Activated naive CD4-positive, alpha-beta T cell treated with anti-CD3 and anti-CD28 coated beads, Interleukin-2, amount 10 ng/mL, durations not matched to agents 7 days and 5 days (primary cell): ENCODE measurements at regions not wholly inside any gene's neighbourhood (a gene's known extent, or its start where the extent isn't known, plus 50 kb on each side); places are given as distances from the start of the nearest gene placed in this dataset.

Experiments used
- CTCF ChIA-PET: fragments of 350-600 bp; sonication (Branson Sonifier 250); formaldehyde crosslinking; loops from one replicate; lab custom pipeline; 2021; ENCODE audit warnings: antibody characterized with exemption; lab: Charles Lee
- DNase-seq: peaks from one replicate; pipeline ENCODE4 v3.0.0-alpha.2; 2020
- H3K27ac Mint-ChIP-seq: one replicate; pipeline ENCODE4 v1.8.0; 2021; ENCODE audit warnings: mild to moderate bottlenecking, moderate library complexity, mixed read lengths
- H3K27me3 Mint-ChIP-seq: one replicate; pipeline ENCODE4 v1.8.0; 2021; ENCODE audit warnings: mild to moderate bottlenecking, mixed read lengths
- H3K36me3 Mint-ChIP-seq: one replicate; pipeline ENCODE4 v1.8.0; 2021; ENCODE audit warnings: mixed read lengths
- H3K4me1 Mint-ChIP-seq: one replicate; pipeline ENCODE4 v1.8.0; 2021; ENCODE audit warnings: mixed read lengths
- H3K4me3 Mint-ChIP-seq: one replicate; pipeline ENCODE4 v1.8.0; 2021; ENCODE audit warnings: mild to moderate bottlenecking, moderate library complexity, mixed read lengths
- H3K9me3 Mint-ChIP-seq: one replicate; pipeline ENCODE4 v1.8.0; 2021; ENCODE audit warnings: mixed read lengths

- Mint-ChIP-seq H3K27ac (no peak overlapping the region), H3K36me3 (no peaks in the 10 kb centered on the region), H3K27me3 (no peaks in the 10 kb centered on the region), H3K9me3 (no peaks in the 10 kb centered on the region), H3K4me3 (no peak overlapping the region), H3K4me1 (no peaks in the 10 kb centered on the region)
- no peak for DNase-seq
- CTCF ChIA-PET: no interaction called here
Measured at GRCh38 chr17:13355054-13355453, 246.7 kb downstream of the HS3ST3A1 start.

GRCh38 chr17:13353590-13353989, 248.1 kb downstream of the HS3ST3A1 start:
- no peak overlapping the region for H3K27ac Mint-ChIP-seq
- no peaks in the 10 kb centered on the region for H3K36me3 Mint-ChIP-seq
- DNase-seq: no peak
- CTCF ChIA-PET: interaction anchor here (1.1 kb wide), 1 partner anchor 15 kb away, joined by 3 read pairs; no protein-coding TSS in a partner anchor
- H3K4me1 Mint-ChIP-seq: no peaks in the 10 kb centered on the region
- H3K9me3 Mint-ChIP-seq: no peaks in the 10 kb centered on the region
- H3K27me3 Mint-ChIP-seq: no peaks in the 10 kb centered on the region
- no peak overlapping the region for H3K4me3 Mint-ChIP-seq

- no peaks in the 10 kb centered on the region for H3K4me1 Mint-ChIP-seq
- H3K27ac Mint-ChIP-seq: no peak overlapping the region
- H3K36me3 Mint-ChIP-seq: no peaks in the 10 kb centered on the region
- CTCF ChIA-PET: interaction anchor here (1.1 kb wide), 1 partner anchor 16 kb away, joined by 3 read pairs; no protein-coding TSS in a partner anchor
- DNase-seq: no peak
- no peaks in the 10 kb centered on the region for H3K9me3 Mint-ChIP-seq
- no peaks in the 10 kb centered on the region for H3K27me3 Mint-ChIP-seq
- no peak overlapping the region for H3K4me3 Mint-ChIP-seq
Measured at GRCh38 chr17:13352747-13353415, 248.8 kb downstream of the HS3ST3A1 start.

GRCh38 chr17:13351046-13351445, 250.7 kb downstream of the HS3ST3A1 start:
- no peaks in the 10 kb centered on the region for H3K36me3 Mint-ChIP-seq
- H3K27ac Mint-ChIP-seq: no peak overlapping the region
- DNase-seq: no peak
- no peaks in the 10 kb centered on the region for H3K9me3 Mint-ChIP-seq
- CTCF ChIA-PET: no interaction called here
- H3K4me1 Mint-ChIP-seq: no peaks in the 10 kb centered on the region
- H3K27me3 Mint-ChIP-seq: no peaks in the 10 kb centered on the region
- H3K4me3 Mint-ChIP-seq: no peak overlapping the region

DNA sequence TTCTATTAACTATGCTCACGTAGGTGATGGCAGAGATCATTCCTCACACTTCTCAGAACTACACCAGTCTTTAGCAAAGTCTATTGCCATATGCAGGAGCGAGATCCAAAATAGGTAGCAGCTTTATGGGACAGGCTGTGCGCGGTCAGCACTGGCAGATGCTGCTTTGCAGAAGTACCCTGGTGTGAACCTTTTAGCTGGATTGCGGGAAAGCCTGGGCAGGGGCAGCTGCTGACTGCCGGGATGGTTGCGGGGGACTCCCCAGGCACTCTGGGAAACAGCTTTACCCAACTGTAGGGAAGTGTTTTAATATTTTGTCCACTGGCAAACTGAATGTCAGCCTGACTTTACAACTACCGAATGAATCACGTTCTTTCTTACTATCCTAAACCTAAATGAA, 251.3 kb downstream of the HS3ST3A1 start:
- H3K36me3 Mint-ChIP-seq: no peaks in the 10 kb centered on the region
- CTCF ChIA-PET: no interaction called here
- H3K4me3 Mint-ChIP-seq: no peak overlapping the region
- H3K27me3 Mint-ChIP-seq: no peaks in the 10 kb centered on the region
- no peak for DNase-seq
- no peaks in the 10 kb centered on the region for H3K4me1 Mint-ChIP-seq
- no peaks in the 10 kb centered on the region for H3K9me3 Mint-ChIP-seq
- H3K27ac Mint-ChIP-seq: no peak overlapping the region

DNA sequence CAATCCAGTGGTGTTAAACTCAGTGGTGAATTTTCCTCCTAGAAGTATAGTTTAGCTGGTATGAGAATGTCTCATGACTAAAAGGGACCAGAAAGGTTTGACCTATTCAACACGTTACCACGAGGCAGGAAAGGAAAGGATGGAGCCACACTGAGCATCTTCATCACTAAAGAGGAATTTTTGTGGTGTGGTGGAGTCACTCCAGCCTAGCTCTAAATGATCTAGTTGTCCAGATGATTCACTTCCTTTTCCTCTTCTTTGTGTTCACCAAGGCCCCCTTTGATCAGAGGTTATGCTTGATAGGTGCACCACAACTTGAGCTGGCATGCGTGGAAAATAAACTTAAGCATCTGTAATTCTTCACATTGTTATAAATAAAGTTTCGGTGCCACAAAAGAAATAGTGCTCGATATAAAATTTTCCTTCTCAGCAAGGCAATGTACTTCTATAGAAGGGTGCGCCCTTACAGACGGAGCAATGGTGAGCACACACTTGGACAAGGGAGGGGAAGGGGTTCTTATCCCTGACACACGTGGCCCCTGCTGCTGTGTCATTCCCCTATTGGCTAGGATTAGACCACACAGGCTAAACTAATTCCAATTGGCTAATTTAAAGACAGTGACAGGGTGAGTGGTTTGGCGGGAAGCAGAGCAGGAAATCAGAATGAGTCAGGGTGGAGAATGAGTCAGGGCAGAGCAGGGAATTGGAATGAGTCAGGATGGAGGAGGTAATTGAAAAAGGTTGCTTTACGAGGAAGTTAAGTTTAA, 254.6 kb downstream of the HS3ST3A1 start:
- Mint-ChIP-seq H3K36me3 (no peaks in the 10 kb centered on the region), H3K27me3 (no peaks in the 10 kb centered on the region), H3K27ac (no peak overlapping the region), H3K4me1 (no peaks in the 10 kb centered on the region), H3K9me3 (no peaks in the 10 kb centered on the region), H3K4me3 (no peak overlapping the region)
- CTCF ChIA-PET: no interaction called here
- no peak for DNase-seq

DNA sequence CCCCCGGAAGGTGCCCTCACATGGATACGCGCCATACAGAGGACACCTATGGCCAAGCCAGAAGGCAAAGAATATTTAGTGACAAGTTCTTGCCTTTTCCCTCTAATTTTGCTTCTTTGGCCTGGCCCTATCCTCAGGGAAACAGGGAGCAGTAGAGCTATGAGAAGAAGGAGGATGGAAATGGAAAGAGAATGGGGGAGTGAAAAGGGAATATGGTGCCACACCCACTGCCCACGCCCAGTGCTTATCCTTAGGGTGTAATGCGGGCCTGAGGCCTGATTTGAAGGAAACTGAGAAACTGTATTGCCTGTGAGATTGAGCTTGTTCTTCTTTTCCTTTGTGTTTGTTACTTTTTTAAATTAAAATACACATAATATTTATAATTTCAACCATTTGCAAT, 255.1 kb downstream of the HS3ST3A1 start:
- H3K27ac Mint-ChIP-seq: no peak overlapping the region

GRCh38 chr17:13346081-13346533, 255.6 kb downstream of the HS3ST3A1 start:
- Mint-ChIP-seq H3K27me3 (peaks cover under 1% of the 10 kb centered on the region), H3K4me1 (no peaks in the 10 kb centered on the region), H3K27ac (no peak overlapping the region), H3K9me3 (no peaks in the 10 kb centered on the region), H3K36me3 (no peaks in the 10 kb centered on the region), H3K4me3 (no peak overlapping the region)
- no peak for DNase-seq
- CTCF ChIA-PET: no interaction called here

More for the DNA sequence above, 255.1 kb downstream of the HS3ST3A1 start:
- H3K4me3 Mint-ChIP-seq: no peak overlapping the region
- no peaks in the 10 kb centered on the region for H3K9me3 Mint-ChIP-seq
- CTCF ChIA-PET: no interaction called here
- no peak for DNase-seq
- no peaks in the 10 kb centered on the region for H3K4me1 Mint-ChIP-seq
- no peaks in the 10 kb centered on the region for H3K27me3 Mint-ChIP-seq
- no peaks in the 10 kb centered on the region for H3K36me3 Mint-ChIP-seq

DNA sequence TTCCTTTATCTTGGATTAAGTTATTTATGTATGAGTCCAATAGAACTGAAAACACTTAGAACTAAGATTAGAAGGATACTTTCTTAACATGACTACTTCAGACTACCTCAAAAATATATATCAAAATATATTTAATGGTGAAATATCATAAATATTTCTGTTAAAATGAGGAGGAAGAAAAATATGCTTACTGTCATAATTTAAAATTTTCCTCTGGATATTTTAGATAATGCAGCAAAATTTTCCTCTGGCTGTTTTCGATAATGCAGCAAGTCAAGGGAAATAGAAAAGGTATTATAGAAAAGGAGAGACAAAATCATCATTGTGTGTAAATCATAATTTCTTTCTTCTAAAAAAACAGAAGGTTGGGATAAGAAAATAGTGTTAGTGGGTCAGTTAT, 263.3 kb downstream of the HS3ST3A1 start:
- Mint-ChIP-seq H3K27me3 (peaks cover 7% of the 10 kb centered on the region), H3K4me1 (peaks cover 4% of the 10 kb centered on the region), H3K4me3 (no peak overlapping the region), H3K36me3 (no peaks in the 10 kb centered on the region), H3K9me3 (no peaks in the 10 kb centered on the region), H3K27ac (no peak overlapping the region)
- CTCF ChIA-PET: interaction anchor here (0.9 kb wide), 1 partner anchor 9 kb away, joined by 3 read pairs; no protein-coding TSS in a partner anchor
- DNase-seq: no peak

DNA sequence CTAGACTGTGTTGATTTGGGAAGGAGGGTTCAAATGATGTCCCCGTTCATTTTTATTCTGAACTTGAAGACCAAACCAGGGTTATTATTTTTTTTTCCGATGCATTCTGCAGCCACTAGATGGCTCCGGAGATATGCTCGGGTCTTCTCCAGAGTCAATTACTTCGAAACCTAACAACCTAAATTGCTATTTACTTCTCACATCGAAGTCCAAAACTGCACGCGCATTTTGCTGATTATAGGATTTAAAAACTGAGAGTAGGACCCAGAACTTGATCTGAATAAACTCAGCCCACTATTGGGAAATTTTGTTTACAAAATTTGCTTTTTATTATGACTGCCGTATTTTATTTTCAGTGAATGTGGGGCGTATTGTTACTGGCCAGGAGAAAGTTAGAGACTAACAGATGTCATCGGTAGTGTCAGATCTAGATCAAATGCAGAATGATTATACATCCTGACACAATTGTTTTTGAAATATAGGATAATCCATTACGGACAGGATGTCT, 263.8 kb downstream of the HS3ST3A1 start:
- Mint-ChIP-seq H3K4me3 (no peak overlapping the region), H3K27ac (no peak overlapping the region), H3K4me1 (peaks cover 4% of the 10 kb centered on the region), H3K27me3 (peaks cover 7% of the 10 kb centered on the region), H3K9me3 (no peaks in the 10 kb centered on the region), H3K36me3 (no peaks in the 10 kb centered on the region)
- CTCF ChIA-PET: interaction anchor here (0.9 kb wide), 1 partner anchor 8 kb away, joined by 3 read pairs; no protein-coding TSS in a partner anchor
- DNase-seq: peak; percentile 26

GRCh38 chr17:13337151-13337550, 264.6 kb downstream of the HS3ST3A1 start:
- Mint-ChIP-seq H3K4me3 (no peak overlapping the region), H3K27me3 (peaks cover 7% of the 10 kb centered on the region), H3K36me3 (no peaks in the 10 kb centered on the region), H3K9me3 (no peaks in the 10 kb centered on the region), H3K27ac (no peak overlapping the region), H3K4me1 (peaks cover 4% of the 10 kb centered on the region)
- CTCF ChIA-PET: interaction anchor here (0.9 kb wide), 1 partner anchor 1589 kb away, joined by 4 read pairs; no protein-coding TSS in a partner anchor
- DNase-seq: no peak

GRCh38 chr17:13334374-13334773, 267.4 kb downstream of the HS3ST3A1 start:
- DNase-seq: no peak
- CTCF ChIA-PET: no interaction called here
- Mint-ChIP-seq H3K27me3 (no peaks in the 10 kb centered on the region), H3K9me3 (no peaks in the 10 kb centered on the region), H3K27ac (no peak overlapping the region), H3K4me3 (no peak overlapping the region), H3K4me1 (peaks cover 4% of the 10 kb centered on the region), H3K36me3 (no peaks in the 10 kb centered on the region)

DNA sequence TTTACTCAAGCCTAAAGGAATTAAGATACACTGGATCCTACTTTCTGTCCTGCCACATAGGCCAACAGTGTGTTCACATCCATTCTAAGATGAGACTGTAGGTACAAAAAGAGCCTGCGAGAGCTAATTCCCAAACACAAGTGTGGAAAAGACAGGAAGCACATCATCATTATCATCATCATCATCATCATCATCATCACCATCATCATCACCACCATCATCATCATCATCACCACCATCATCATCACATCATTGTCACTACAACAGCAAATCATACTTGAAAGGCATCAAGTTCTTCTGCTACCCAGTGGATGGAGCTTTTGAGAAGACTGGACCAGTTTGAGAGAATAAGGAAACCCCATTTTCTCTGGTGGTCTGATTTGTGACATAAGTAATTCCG, 268.1 kb downstream of the HS3ST3A1 start:
- DNase-seq: no peak
- no peaks in the 10 kb centered on the region for H3K9me3 Mint-ChIP-seq
- no peak overlapping the region for H3K4me3 Mint-ChIP-seq
- no peaks in the 10 kb centered on the region for H3K36me3 Mint-ChIP-seq
- H3K4me1 Mint-ChIP-seq: peaks cover 4% of the 10 kb centered on the region
- H3K27me3 Mint-ChIP-seq: no peaks in the 10 kb centered on the region
- CTCF ChIA-PET: no interaction called here
- no peak overlapping the region for H3K27ac Mint-ChIP-seq

GRCh38 chr17:13332207-13332606, 269.5 kb downstream of the HS3ST3A1 start:
- no peaks in the 10 kb centered on the region for H3K4me1 Mint-ChIP-seq
- no peaks in the 10 kb centered on the region for H3K27me3 Mint-ChIP-seq
- no peaks in the 10 kb centered on the region for H3K9me3 Mint-ChIP-seq
- no peak overlapping the region for H3K27ac Mint-ChIP-seq
- CTCF ChIA-PET: no interaction called here
- no peak overlapping the region for H3K4me3 Mint-ChIP-seq
- DNase-seq: no peak
- H3K36me3 Mint-ChIP-seq: no peaks in the 10 kb centered on the region
